D721Med (cell line): ENCODE measurements at regions not wholly inside any gene's neighbourhood (a gene's known extent, or its start where the extent isn't known, plus 50 kb on each side); places are given as distances from the start of the nearest gene placed in this dataset.

ENCODE experiments used
- DNase-seq: peaks from one replicate; pipeline ENCODE4 v3.0.0; 2011; ENCODE audit warnings: low spot score; ENCODE audit not compliant: insufficient read length
- FAIRE-seq: peaks from 2 replicates; lab custom pipeline; 2011; peaks lifted over from hg19 to GRCh38; lab: Jason Lieb, UNC
- TF ChIP-seq, protein P1 (sequence below): IDR thresholded peaks from 2 replicates; pipeline ENCODE4 v1.5.1; 2012; ENCODE audit warnings: mild to moderate bottlenecking, control low read depth; ENCODE audit not compliant: insufficient read depth; ENCODE audit errors: missing control alignments

DNA sequence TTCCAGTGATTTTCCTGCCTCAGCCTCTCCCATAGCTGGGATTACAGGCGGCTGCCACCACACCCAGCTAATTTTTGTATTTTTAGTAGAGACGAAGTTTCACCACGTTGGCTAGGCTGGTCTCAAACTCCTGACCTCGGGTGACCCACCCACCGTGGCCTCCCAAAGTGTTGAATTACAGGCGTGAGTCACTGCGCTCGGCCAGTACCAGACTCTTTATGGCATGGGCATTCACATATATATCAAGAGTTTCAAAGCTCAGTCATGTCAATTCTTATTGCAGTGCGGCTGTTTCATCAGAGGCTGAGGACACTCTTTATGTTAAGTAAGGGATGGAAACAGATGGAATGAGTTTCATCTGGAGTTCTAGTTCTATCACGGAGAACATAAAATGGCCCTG lies 315.2 kb upstream of the CDH6 start:
- TF ChIP-seq, protein P1, sequence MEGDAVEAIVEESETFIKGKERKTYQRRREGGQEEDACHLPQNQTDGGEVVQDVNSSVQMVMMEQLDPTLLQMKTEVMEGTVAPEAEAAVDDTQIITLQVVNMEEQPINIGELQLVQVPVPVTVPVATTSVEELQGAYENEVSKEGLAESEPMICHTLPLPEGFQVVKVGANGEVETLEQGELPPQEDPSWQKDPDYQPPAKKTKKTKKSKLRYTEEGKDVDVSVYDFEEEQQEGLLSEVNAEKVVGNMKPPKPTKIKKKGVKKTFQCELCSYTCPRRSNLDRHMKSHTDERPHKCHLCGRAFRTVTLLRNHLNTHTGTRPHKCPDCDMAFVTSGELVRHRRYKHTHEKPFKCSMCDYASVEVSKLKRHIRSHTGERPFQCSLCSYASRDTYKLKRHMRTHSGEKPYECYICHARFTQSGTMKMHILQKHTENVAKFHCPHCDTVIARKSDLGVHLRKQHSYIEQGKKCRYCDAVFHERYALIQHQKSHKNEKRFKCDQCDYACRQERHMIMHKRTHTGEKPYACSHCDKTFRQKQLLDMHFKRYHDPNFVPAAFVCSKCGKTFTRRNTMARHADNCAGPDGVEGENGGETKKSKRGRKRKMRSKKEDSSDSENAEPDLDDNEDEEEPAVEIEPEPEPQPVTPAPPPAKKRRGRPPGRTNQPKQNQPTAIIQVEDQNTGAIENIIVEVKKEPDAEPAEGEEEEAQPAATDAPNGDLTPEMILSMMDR: no peak
- FAIRE-seq: no peak
- no peak for DNase-seq

DNA sequence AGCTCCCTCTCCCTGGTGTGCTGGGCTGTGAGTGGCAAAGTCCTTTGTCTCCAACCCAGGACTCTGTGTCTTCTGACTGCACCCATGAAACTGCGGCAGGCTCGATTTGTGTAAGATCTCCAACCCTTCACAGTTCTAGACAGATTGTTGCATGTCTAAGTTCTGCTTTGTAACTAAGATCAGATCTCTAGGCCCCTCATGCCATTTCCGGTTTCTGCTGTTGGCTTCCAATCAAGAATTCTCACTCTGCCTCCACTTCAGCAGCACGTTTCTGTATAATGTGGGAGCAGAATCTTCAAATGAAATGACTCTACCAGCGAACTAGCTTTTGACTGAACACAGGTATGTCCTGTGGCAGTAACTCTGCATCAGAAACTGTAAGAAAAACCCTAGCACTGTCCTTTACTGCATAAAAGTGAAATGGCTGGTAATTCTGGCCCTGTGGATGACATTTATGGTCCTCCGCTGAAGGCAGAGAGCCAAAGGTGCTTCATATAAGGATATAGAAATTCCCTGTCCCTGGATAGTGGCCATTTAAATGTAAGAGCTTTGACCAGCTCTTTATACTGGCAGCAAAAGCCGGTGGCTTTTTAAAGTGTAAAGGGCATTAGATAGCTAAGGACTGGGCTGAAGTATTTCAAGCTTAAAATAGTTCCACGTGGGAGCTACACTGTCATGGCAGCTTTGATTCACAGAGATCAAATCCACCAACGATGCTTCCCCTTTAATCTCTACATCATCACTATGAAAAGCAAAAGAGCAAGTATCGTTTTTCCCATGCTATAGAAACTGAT lies 319.0 kb upstream of the CDH6 start:
- DNase-seq: no peak
- TF ChIP-seq, protein P1: no peak
- no peak for FAIRE-seq

DNA sequence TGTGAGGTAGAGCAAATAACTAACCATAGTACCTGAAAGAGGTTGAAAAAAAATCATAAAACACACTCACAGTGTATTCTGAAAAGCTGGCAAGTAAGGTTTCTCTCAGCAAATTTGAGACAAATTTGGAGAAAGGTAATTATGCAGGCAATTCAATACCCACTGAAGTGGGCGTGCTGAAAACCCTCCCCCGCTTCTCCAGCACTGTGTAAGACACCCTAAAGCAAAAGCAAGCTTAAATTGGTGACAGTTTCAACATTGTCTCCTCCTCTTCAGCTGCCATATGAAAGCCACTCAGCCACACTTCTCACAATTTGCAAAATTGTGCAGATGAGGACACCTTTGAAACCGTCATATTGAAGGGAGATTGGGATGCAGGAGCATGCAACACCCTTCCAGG lies 322.3 kb upstream of the CDH6 start:
- FAIRE-seq (no peak), DNase-seq (no peak)
- TF ChIP-seq, protein P1: no peak

DNA sequence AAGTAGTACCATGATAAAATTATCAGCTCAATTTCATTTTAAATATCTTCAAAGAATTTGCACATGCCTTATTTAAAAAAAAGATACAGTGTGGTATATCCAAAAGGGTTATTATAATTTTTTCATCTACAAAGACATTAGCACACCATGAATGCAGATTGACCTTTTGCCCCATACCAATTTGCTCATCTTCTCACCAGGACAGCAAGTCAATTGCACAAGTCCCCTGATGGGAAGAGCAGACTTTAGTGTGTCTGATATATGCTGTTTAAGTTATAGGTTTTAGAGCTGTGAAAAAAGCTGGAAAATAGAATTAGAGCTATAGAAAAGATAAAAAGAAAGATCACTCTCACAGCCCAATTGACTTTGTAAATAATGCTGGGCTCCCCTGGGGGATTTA lies 325.8 kb upstream of the CDH6 start:
- TF ChIP-seq, protein P1: no peak
- no peak for DNase-seq
- no peak for FAIRE-seq

DNA sequence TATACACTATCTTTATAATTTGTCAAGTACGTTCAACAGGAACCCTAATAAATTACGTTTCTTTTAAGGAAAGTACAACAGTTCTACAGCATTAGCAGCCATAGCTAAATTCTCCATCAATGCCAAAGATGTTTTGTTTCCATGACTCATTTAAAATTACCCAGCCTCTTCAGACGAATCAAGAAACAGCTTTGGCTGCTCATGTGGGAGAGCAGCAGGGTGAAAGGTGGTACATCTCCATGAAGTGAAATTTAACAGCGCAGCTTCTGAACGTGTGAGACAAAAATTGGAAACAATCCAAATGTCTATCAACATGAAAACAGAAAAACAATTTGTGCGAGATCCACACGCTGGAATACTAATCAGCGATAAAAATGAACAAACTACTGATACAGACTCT lies 327.3 kb upstream of the CDH6 start:
- no peak for DNase-seq
- FAIRE-seq: no peak
- TF ChIP-seq, protein P1: no peak

DNA sequence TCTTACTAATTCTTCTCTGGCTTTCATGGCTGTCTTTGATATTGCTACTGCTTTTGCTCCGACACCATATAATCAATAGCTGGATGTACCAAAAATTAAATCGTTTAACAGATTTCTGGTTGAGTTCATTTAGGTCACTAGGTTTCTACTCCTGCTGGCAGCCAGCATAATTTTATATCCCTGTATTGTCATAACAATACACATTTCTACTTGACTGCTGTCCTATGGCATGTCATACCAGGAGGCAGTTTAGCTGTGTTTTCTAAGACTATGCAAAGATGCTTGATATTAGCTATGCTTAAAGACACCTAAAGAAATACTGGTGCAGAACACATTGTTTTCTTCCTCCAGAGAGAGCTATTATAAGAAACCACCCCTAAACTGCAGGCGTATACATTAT lies 337.2 kb upstream of the CDH6 start:
- FAIRE-seq: no peak
- TF ChIP-seq, protein P1: no peak
- DNase-seq: no peak

DNA sequence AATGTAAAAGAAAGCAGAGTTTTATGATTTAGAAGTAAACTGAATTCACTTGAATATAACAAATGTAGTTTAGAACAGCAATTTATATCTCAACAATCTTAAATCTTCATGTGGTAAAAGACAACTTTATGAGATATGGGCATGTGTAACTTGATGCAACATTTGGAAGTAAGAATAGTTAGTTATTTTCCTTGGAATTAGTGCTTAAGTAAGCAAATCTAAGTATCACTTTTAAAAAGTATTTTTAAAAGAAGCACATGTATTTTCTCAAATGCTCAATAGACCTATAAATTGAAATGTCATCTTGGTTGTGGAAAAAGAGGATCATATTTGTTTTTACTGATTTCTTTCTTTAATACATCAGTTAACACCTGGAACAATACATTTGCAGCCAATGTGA lies 340.3 kb upstream of the CDH6 start:
- FAIRE-seq: peak; percentile 11
- TF ChIP-seq, protein P1: no peak
- DNase-seq: no peak
